ENCODE measurements at regions not wholly inside any gene's neighbourhood (a gene's known extent, or its start where the extent isn't known, plus 50 kb on each side); places are given as distances from the start of the nearest gene placed in this dataset.

DNA sequence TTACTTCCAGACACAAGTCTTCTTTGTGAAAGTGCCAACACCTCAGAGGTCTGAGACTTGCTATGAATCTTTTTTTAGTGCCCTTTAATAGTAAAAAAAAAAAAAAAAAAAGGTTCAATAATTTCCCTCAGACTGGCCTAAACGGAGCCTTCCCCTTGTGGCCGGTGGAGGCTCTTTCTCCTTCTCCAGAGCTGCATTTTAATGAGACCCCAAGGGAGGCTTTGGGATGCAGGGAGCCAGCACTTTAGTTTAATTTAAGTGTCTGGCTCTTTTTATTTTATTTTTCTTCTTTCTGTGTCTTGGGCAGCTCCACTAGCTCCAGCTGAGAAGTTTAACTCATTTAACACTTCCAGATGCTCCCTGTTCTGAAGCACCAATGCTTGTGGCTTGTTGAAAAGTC lies 67.8 kb upstream of the MAPK4 start:
- no peak for DNase-seq

DNA sequence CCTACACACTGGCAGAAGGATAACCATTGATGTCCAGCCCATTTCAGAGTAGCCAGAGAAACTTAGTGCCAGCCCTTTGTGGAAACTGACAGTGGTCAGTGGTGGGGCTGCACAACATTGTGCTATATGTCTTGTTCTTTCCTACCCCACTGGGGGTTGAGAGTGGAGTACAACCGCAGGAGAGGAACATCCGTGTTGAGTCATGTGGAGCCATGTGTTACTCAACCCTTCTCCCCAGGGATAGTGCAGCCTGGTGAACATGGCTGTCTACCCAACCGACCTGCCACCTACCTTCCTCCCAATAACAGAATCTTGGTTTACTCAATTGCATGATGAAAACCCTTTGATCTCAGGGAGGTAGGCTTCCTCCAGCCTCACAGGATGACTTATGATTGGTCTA lies 65.3 kb upstream of the MAPK4 start:
- no peak for DNase-seq

DNA sequence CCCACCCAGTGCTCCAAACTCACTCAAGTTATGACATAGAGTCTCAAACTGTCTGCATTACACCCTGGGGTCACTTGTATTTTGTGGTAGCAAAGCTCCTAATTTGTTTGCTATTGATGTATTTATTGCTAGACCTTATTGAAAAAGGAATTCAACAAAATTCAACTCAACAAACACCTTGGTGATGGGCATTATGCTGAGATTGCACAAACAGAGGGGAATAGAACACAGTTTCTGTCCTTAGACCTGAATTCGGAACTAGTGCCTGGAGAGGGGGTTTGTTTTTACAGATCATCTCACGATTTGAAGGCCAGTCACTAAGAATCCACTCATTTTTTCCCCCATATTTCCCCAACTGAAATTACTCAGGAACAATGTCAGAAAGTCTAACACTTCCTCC lies 53.5 kb upstream of the MAPK4 start:
- DNase-seq: no peak

DNA sequence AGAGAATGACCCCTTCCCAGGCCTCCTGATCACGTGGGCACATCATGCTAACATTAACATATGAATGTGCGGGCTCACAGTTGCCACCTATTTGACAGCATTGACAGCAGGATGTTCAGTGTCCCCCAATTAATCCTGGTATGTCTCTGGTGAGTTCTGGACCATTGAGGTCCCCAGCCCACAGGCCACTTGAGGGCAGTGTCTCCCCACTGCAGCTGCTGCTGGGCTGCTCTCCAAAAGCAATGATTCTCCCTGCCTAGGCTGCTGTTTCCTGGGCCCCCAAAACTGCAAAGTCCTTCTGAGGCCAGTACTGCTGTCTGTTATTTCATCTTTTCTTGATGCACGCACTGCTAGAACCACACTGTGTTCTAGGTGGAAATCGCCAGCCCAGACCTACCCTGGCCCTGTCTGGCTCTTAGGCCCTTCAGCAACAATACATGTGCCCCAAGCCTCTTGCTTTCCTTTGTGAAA lies 52.7 kb upstream of the MAPK4 start:
- DNase-seq: no peak

DNA sequence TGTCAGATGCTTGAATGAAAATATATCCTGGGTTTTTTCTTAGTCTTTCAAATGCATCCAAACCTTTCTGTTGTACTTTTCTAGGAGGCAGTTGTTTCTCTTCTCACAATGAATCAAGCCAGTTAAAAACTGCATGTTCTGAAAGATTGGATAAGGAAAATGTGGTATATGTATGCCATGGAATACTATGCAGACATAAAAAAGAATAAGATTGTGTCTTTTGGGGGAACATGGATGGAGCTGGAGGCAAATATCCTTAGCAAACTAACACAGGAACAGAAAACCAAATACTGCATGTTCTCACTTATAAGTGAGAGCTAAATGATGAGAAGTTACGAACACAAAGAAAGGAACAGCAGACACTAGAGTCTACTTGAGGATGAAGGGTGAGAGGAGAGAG lies 51.7 kb upstream of the MAPK4 start:
- DNase-seq: no peak

DNA sequence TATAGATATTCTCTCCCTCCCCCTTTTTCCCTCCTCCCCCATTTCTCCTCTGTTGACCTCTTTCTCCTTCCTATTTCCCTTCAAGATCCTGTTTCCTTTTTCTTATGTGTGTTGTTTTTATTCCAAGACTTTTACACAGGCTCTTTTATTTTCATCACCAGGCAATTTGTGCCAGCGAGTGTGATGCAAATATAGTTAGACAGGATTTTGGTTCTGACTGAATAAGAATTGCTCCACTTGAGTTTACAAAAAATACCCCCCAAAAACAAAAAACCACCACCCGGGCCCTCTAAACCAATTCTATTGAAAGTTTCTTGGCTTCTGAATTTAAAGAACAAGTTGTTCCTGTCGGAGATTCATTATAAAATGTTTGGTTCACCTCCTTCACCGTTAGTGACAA lies 50.9 kb upstream of the MAPK4 start:
- no peak for DNase-seq

All from DMS153 (cell line).